CD4-positive, alpha-beta memory T cell (primary cell): ENCODE measurements at regions not wholly inside any gene's neighbourhood (a gene's known extent, or its start where the extent isn't known, plus 50 kb on each side); places are given as distances from the start of the nearest gene placed in this dataset.

ENCODE experiments used
- CTCF ChIA-PET: fragments of 350-600 bp; sonication (Branson Sonifier 250); formaldehyde crosslinking; loops from one replicate; lab custom pipeline; 2021; ENCODE audit warnings: inconsistent platforms; ENCODE audit not compliant: partially characterized antibody; lab: Charles Lee
- POLR2A ChIA-PET: fragments of 350-600 bp; sonication (Branson Sonifier 250); formaldehyde crosslinking; loops from one replicate; lab custom pipeline; 2021; ENCODE audit not compliant: partially characterized antibody; lab: Charles Lee
- DNase-seq, 5 donors: peaks; one replicate each; pipeline versions ENCODE4 v3.0.0 to v3.0.0-alpha.2; 2020 to 2022; ENCODE audit warnings: mixed read lengths in 1 of 5
- H3K27ac ChIP-seq: one replicate; pipeline ENCODE4 v1.7.0; 2013; ENCODE audit warnings: low read depth, low read length
- H3K27me3 ChIP-seq: 2 replicates; pipeline ENCODE4 v1.7.0; 2013; ENCODE audit warnings: mild to moderate bottlenecking, low read length, moderate library complexity; ENCODE audit not compliant: insufficient read depth
- H3K36me3 ChIP-seq: 2 replicates; pipeline ENCODE4 v1.7.0; 2013; ENCODE audit warnings: mild to moderate bottlenecking, low read length, moderate library complexity; ENCODE audit not compliant: insufficient read depth
- H3K4me1 ChIP-seq: 2 replicates; pipeline ENCODE4 v1.7.0; 2013; ENCODE audit warnings: mild to moderate bottlenecking, low read length, moderate library complexity; ENCODE audit not compliant: insufficient read depth
- H3K4me3 ChIP-seq, 2 donors: one replicate each; pipeline ENCODE4 v1.7.0; 2013; ENCODE audit warnings: low read length in 2 of 2, mild to moderate bottlenecking in 1 of 2
- H3K9me3 ChIP-seq, 2 donors: one replicate each; pipeline ENCODE4 v1.7.0; 2013; ENCODE audit warnings: low read length in 2 of 2, control low read depth in 1 of 2; ENCODE audit not compliant: control insufficient read depth in 1 of 2
- H3K27ac Mint-ChIP-seq, 7 donors: one replicate each; pipeline ENCODE4 v1.8.0; 2020 to 2021; ENCODE audit warnings: mixed read lengths in 7 of 7, mild to moderate bottlenecking in 6 of 7, inconsistent platforms in 3 of 7, moderate library complexity in 3 of 7
- H3K27me3 Mint-ChIP-seq, 2 donors: one replicate each; pipeline ENCODE4 v1.8.0; 2020 to 2021; ENCODE audit warnings: mixed read lengths in 2 of 2
- H3K36me3 Mint-ChIP-seq, 2 donors: one replicate each; pipeline ENCODE4 v1.8.0; 2020 to 2021; ENCODE audit warnings: mixed read lengths in 2 of 2, inconsistent platforms in 1 of 2, mild to moderate bottlenecking in 1 of 2
- H3K4me1 Mint-ChIP-seq, 4 donors: one replicate each; pipeline ENCODE4 v1.8.0; 2020 to 2021; ENCODE audit warnings: mixed read lengths in 4 of 4, mild to moderate bottlenecking in 1 of 4
- H3K4me3 Mint-ChIP-seq, 8 donors: one replicate each; pipeline ENCODE4 v1.8.0; 2020 to 2021; ENCODE audit warnings: mixed read lengths in 8 of 8, mild to moderate bottlenecking in 7 of 8, moderate library complexity in 6 of 8, inconsistent platforms in 3 of 8
- H3K9me3 Mint-ChIP-seq, 8 donors: one replicate each; pipeline ENCODE4 v1.8.0; 2020 to 2021; ENCODE audit warnings: mixed read lengths in 8 of 8, mild to moderate bottlenecking in 5 of 8, inconsistent platforms in 3 of 8, moderate library complexity in 1 of 8
- intact Hi-C: fragments of 100-400 bp; cut with micrococcal nuclease; formaldehyde crosslinking; loops from one replicate; pipeline ENCODE4 v1.15.1; 2023

DNA sequence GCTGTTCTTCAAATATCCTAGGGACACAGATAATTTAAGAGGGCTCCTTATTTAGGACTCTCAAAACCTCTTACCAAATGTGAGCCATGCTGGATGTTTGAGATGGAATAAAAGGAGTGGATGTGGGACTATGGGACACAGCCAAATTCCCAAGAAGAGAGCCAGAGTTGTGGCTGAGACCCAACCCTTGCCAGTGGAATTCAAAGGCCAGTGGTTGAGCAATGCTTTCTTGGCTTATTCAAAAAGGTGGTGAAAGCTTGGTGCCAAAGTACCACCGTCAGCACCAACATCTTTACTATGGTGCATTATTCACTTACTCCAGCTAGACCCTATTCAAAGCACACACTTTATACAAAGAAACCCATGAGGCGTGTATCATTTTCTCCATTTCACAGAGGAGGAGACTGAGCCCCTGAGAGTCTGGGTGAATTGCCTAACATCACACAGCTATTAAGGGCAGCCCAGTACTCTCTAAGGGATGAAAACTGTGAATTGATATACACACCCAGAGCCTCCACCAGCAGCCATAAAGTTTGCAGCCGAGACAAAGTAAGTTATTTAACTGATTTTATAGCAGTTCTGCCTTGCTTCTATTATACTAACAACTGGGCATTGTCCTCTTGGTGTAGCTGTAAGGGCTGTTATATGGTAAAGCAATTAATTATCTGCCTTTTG, 391.7 kb downstream of the ACTL7B start:
- no peak overlapping the region for H3K4me3 Mint-ChIP-seq
- H3K27me3 Mint-ChIP-seq: no peaks in the 10 kb centered on the region
- H3K4me1 Mint-ChIP-seq: no peaks in the 10 kb centered on the region
- Histone ChIP-seq H3K4me3 (no peak overlapping the region), H3K36me3 (no peaks in the 10 kb centered on the region), H3K27me3 (no peaks in the 10 kb centered on the region), H3K9me3 (no peaks in the 10 kb centered on the region), H3K27ac (no peak overlapping the region), H3K4me1 (no peaks in the 10 kb centered on the region)
- ChIA-PET POLR2A (no interaction called here), CTCF (no interaction called here)
- peaks cover 0 to 5% (median 0%) of the 10 kb centered on the region in 8 donors for H3K9me3 Mint-ChIP-seq
- intact Hi-C loops: no loop called here
- no peaks in the 10 kb centered on the region for H3K36me3 Mint-ChIP-seq
- no peak overlapping the region for H3K27ac Mint-ChIP-seq
- no peak for DNase-seq

DNA sequence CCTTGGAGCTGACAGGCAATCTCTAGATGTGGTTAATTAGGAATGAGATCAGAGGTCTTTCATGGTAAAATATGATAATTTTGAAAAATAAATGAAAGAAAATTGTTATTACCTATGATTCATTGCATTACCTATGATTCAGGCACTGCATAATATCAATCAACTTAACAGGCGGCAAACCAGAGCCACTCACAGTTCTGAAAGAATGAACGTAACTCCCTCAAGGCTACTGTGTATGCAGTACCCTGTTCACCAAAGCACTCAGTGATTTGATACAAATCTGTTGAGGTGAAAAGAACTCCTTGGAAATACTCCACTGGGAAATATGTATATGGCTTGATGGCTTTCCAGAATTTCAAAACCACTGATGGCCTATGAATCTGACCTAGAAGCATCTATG, 398.9 kb downstream of the ACTL7B start:
- Mint-ChIP-seq H3K27ac (no peak overlapping the region), H3K27me3 (peaks cover 0 to 3% of the 10 kb centered on the region in 2 donors), H3K9me3 (peaks cover 0 to 5% (median 0%) of the 10 kb centered on the region in 8 donors), H3K4me1 (no peaks in the 10 kb centered on the region), H3K36me3 (no peaks in the 10 kb centered on the region), H3K4me3 (no peak overlapping the region)
- no peaks in the 10 kb centered on the region for H3K27me3 ChIP-seq
- no peaks in the 10 kb centered on the region for H3K36me3 ChIP-seq
- ChIA-PET CTCF (no interaction called here), POLR2A (no interaction called here)
- no peaks in the 10 kb centered on the region for H3K9me3 ChIP-seq
- no peak for DNase-seq
- no peak overlapping the region for H3K4me3 ChIP-seq
- no peak overlapping the region for H3K27ac ChIP-seq
- no peaks in the 10 kb centered on the region for H3K4me1 ChIP-seq
- intact Hi-C loops: no loop called here

DNA sequence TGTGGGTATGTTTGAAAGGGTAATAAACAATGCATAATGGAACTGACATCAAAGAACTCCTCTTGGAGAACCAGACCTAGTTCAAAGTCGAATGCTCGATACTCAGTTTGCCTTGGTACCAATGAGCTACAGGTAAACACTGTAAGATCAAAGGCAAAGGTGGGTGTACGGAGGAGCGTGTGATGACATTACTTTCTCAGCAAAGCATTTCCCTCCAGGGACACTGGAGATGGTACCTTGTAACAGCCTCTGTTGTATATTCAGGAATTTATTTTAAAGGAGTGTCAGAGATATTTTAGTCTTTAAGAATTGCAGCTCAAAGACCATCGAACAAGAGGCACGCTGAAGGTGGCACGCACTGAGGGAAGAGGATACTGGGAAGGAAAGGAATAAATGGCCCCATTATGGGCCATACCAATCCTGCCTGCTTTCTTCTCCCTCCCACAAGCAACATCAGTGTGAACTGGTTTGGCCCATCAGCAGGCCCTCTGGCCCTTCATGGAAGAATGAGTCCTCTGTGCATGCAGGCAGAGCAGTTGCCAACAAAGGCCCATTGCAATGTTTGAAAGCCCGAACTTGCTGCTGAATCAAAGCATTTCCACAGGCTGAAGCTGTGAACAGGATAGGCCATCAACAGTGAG, 410.2 kb downstream of the ACTL7B start:
- no peaks in the 10 kb centered on the region for H3K9me3 ChIP-seq
- no peak for DNase-seq
- no peaks in the 10 kb centered on the region for H3K4me1 ChIP-seq
- ChIA-PET CTCF (no interaction called here), POLR2A (no interaction called here)
- H3K36me3 ChIP-seq: no peaks in the 10 kb centered on the region
- Mint-ChIP-seq H3K27ac (no peak overlapping the region), H3K9me3 (peaks cover 0 to 9% (median 5%) of the 10 kb centered on the region in 8 donors), H3K4me1 (no peaks in the 10 kb centered on the region), H3K27me3 (no peaks in the 10 kb centered on the region), H3K4me3 (no peak overlapping the region), H3K36me3 (no peaks in the 10 kb centered on the region)
- H3K4me3 ChIP-seq: no peak overlapping the region
- H3K27ac ChIP-seq: no peak overlapping the region
- no peaks in the 10 kb centered on the region for H3K27me3 ChIP-seq
- intact Hi-C loops: no loop called here

DNA sequence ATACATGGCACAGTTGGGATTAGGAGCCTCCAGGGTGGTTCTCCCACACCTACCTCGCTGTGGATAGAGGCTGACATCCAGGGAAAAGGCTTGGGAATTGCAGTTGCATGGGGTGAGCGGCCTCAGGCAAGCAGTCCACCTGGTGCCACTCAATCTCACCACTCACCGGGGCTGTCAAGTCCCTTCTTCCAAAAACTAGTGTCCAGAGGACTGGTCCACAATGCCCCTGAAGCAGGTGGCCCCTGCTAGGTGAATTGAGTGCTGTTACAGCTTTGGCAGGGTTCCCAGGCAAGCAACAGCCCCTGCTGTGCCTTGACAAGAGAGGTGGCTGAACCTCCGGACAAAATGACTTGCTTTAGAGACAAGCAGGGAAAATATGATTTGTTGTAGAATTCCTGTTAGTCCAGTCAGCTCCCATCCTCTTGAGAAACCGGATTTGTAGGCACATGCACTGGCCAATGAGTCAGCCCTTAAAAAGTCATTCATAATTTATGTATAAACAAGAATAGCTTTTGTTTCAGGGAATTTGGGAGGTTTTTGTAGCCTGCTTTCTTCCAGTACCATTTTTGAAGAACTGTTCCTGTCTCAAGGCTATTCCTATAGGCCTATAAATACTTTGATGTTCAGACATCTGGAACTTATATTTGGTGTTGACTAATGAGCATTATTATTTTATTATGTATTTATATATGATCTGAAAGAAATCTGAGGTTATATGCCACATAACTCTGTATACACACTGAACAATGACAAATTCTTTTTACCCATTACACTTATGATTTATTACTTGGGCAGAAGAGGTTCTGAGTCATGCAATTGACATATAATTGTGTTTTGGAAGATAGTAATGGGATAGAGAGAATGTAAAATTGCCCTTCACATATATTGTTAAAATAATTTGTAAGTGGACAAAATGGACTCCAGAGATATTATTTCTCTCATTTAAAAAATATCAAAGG, 411.1 kb downstream of the ACTL7B start:
- DNase-seq: no peak
- Mint-ChIP-seq H3K4me3 (no peak overlapping the region), H3K27me3 (no peaks in the 10 kb centered on the region), H3K4me1 (no peaks in the 10 kb centered on the region), H3K9me3 (peaks cover 0 to 12% (median 4%) of the 10 kb centered on the region in 8 donors), H3K27ac (no peak overlapping the region), H3K36me3 (no peaks in the 10 kb centered on the region)
- H3K4me1 ChIP-seq: no peaks in the 10 kb centered on the region
- H3K4me3 ChIP-seq: no peak overlapping the region
- no peaks in the 10 kb centered on the region for H3K9me3 ChIP-seq
- CTCF ChIA-PET: no interaction called here
- no peaks in the 10 kb centered on the region for H3K36me3 ChIP-seq
- H3K27me3 ChIP-seq: no peaks in the 10 kb centered on the region
- intact Hi-C loops: no loop called here
- POLR2A ChIA-PET: no interaction called here
- no peak overlapping the region for H3K27ac ChIP-seq

DNA sequence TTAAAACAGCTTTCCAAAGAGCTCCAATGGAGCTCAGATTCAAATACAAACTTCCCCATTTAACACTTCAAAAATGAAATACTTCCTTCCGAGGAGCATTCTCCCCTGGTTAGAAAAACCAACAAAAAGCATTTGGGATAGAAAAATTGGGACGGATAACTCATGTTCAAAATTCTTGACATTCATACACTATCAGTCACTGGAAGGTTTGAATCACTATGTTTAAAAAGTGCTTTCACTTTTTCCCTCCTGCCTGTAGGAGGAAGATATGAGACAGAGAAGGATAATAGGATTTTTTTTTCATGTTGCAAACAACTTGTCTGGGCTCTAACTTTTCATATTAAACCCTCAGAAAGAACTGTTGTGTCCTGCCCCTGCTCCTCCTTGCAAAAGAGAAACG, 412.0 kb downstream of the ACTL7B start:
- H3K4me3 Mint-ChIP-seq: no peak overlapping the region
- no peaks in the 10 kb centered on the region for H3K4me1 ChIP-seq
- POLR2A ChIA-PET: no interaction called here

DNA sequence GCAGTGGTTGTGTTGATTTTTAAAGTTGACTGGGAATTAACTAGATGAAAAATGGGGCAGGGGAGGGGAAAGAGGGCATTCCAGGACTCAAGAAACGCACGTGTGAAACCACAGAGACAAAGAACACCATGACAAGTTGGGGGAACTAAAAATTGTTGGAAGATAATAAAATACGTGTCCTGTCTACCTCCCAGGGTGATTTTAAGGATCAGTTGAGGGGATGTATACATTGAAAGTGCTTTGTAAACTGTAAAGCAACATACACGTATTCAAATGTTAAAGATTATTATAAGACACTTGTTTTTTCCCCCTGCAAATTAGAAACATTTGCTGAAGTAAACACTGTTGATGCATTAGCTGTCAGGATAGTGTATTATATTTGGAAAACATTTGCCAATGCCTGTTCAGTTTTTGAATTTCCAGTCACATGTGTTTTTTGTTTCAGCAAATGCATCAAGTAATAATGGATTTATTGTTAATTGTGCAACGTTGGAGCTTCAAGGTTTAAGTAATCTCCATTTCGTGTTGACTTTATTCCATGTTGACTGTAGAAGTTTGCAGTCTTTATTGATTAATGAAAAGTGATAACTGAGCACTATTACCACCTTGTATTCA, 412.7 kb downstream of the ACTL7B start:
- Mint-ChIP-seq H3K4me3 (no peak overlapping the region), H3K9me3 (peaks cover 0 to 15% (median 2%) of the 10 kb centered on the region in 8 donors), H3K36me3 (no peaks in the 10 kb centered on the region), H3K27me3 (no peaks in the 10 kb centered on the region), H3K4me1 (no peaks in the 10 kb centered on the region), H3K27ac (no peak overlapping the region)
- Histone ChIP-seq H3K4me3 (no peak overlapping the region), H3K27ac (no peak overlapping the region), H3K36me3 (no peaks in the 10 kb centered on the region), H3K9me3 (no peaks in the 10 kb centered on the region), H3K27me3 (no peaks in the 10 kb centered on the region), H3K4me1 (no peaks in the 10 kb centered on the region)
- ChIA-PET CTCF (no interaction called here), POLR2A (no interaction called here)
- DNase-seq: no peak
- intact Hi-C loops: no loop called here

More for the DNA sequence above, 412.0 kb downstream of the ACTL7B start:
- Mint-ChIP-seq H3K27me3 (no peaks in the 10 kb centered on the region), H3K27ac (no peak overlapping the region), H3K9me3 (peaks cover 0 to 15% (median 2%) of the 10 kb centered on the region in 8 donors), H3K36me3 (no peaks in the 10 kb centered on the region), H3K4me1 (no peaks in the 10 kb centered on the region)
- intact Hi-C loops: no loop called here
- DNase-seq: no peak
- H3K27ac ChIP-seq: no peak overlapping the region
- H3K36me3 ChIP-seq: no peaks in the 10 kb centered on the region
- H3K9me3 ChIP-seq: no peaks in the 10 kb centered on the region
- CTCF ChIA-PET: no interaction called here
- no peak overlapping the region for H3K4me3 ChIP-seq
- no peaks in the 10 kb centered on the region for H3K27me3 ChIP-seq

DNA sequence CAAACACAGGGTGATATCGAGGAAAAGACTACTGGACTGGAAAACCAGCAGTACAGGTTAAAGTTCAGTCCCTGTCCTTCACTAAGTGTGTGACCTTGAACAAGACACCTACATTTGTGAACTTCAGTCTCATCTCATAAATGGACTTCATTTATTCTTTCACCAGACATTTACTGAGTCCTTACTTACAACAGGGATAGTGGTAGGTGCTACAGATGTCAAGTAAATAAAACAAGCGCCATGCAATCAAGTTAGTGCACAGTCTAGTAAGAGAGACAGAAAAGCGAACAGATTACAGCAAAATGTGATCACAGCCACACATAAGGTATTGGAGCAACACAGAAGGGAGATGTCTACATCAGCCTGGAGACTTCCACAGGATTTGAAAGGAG, 413.2 kb downstream of the ACTL7B start:
- H3K27ac Mint-ChIP-seq: no peak overlapping the region
- ChIA-PET POLR2A (no interaction called here), CTCF (no interaction called here)
- no peak for DNase-seq
- no peak overlapping the region for H3K4me3 Mint-ChIP-seq
- Histone ChIP-seq H3K4me3 (no peak overlapping the region), H3K4me1 (no peaks in the 10 kb centered on the region), H3K36me3 (no peaks in the 10 kb centered on the region), H3K9me3 (no peaks in the 10 kb centered on the region), H3K27me3 (no peaks in the 10 kb centered on the region), H3K27ac (no peak overlapping the region)
- no peaks in the 10 kb centered on the region for H3K27me3 Mint-ChIP-seq
- no peaks in the 10 kb centered on the region for H3K4me1 Mint-ChIP-seq
- intact Hi-C loops: no loop called here
- no peaks in the 10 kb centered on the region for H3K36me3 Mint-ChIP-seq
- H3K9me3 Mint-ChIP-seq: peaks cover 0 to 15% (median 2%) of the 10 kb centered on the region in 8 donors
